PFSK-1 (cell line): ENCODE measurements at regions not wholly inside any gene's neighbourhood (a gene's known extent, or its start where the extent isn't known, plus 50 kb on each side); places are given as distances from the start of the nearest gene placed in this dataset.

Source experiments
- FOXP2 ChIP-seq: optimal IDR thresholded peaks from 2 replicates; pipeline ENCODE3; 2011; ENCODE audit warnings: borderline replicate concordance, control low read depth, inconsistent platforms; ENCODE audit not compliant: insufficient read depth; ENCODE audit errors: extremely low read length, extremely low read depth
- POLR2AphosphoS5 ChIP-seq: IDR thresholded peaks from 2 replicates; pipeline ENCODE4 v1.6.1; 2012; ENCODE audit warnings: low read depth, mild to moderate bottlenecking, control low read depth, low read length, moderate library complexity
- SIN3A ChIP-seq: IDR thresholded peaks from 2 replicates; pipeline ENCODE4 v1.6.1; 2012; ENCODE audit warnings: mild to moderate bottlenecking, low read length, moderate library complexity, borderline replicate concordance; ENCODE audit not compliant: insufficient read depth
- TAF1 ChIP-seq: IDR thresholded peaks from 2 replicates; pipeline ENCODE4 v1.6.1; 2012; ENCODE audit warnings: low read length, control low read depth, borderline replicate concordance; ENCODE audit not compliant: insufficient read depth
- TF ChIP-seq, protein P1 (sequence below), 2 experiments: IDR thresholded peaks; 2 replicates each; pipeline versions ENCODE4 v1.6.1 to v1.8.0; 2011 to 2012; ENCODE audit warnings: low read depth in 2 of 2, low read length in 2 of 2, control low read depth in 1 of 2, inconsistent platforms in 1 of 2, mild to moderate bottlenecking in 1 of 2, moderate library complexity in 1 of 2; ENCODE audit not compliant: insufficient read depth in 1 of 2

- TF ChIP-seq POLR2AphosphoS5 (no peak), TAF1 (no peak), SIN3A (no peak), FOXP2 (no peak)
- TF ChIP-seq, protein P1, sequence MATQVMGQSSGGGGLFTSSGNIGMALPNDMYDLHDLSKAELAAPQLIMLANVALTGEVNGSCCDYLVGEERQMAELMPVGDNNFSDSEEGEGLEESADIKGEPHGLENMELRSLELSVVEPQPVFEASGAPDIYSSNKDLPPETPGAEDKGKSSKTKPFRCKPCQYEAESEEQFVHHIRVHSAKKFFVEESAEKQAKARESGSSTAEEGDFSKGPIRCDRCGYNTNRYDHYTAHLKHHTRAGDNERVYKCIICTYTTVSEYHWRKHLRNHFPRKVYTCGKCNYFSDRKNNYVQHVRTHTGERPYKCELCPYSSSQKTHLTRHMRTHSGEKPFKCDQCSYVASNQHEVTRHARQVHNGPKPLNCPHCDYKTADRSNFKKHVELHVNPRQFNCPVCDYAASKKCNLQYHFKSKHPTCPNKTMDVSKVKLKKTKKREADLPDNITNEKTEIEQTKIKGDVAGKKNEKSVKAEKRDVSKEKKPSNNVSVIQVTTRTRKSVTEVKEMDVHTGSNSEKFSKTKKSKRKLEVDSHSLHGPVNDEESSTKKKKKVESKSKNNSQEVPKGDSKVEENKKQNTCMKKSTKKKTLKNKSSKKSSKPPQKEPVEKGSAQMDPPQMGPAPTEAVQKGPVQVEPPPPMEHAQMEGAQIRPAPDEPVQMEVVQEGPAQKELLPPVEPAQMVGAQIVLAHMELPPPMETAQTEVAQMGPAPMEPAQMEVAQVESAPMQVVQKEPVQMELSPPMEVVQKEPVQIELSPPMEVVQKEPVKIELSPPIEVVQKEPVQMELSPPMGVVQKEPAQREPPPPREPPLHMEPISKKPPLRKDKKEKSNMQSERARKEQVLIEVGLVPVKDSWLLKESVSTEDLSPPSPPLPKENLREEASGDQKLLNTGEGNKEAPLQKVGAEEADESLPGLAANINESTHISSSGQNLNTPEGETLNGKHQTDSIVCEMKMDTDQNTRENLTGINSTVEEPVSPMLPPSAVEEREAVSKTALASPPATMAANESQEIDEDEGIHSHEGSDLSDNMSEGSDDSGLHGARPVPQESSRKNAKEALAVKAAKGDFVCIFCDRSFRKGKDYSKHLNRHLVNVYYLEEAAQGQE (IDR thresholded peaks at IDR 0.05; ENCODE audit: insufficient read depth in 1 of 2, low read depth in 2 of 2, low read length in 2 of 2) = no peak
Observed at GRCh38 chr1:147349533-147349932, 107.0 kb downstream of the CHD1L start.

DNA sequence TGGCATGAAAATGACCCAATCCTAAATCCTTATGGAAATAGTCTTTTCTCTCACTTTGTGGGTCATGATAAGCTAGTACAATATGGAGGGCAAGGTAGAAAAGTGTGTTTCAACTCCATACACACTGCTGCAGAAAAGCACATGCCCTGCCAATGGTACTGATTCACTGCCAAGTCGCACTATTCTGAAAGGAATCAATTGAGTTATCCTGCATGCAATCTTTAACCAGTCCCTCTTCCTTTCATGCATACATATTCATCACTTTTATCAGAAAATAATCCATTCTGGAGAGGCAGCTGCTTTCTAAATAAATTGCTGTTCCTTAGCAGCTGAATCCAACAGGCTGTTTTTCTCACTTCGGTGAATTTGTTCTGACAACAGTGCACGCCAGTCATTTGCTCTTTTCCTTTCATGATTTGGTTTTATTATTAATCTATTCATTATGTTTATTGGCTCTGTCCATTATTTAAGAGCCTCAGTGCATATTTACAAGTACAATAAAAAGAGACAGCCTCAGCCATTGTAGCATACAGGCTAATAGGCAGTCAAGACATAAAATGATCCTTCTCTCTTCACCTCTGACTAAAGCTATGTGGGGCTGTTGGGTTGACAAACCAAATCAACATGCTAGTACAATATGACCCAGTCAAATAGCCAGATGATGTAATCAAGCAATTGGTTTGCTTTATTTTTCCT, 108.8 kb downstream of the CHD1L start:
- TF ChIP-seq SIN3A (no peak), TAF1 (no peak), FOXP2 (no peak), POLR2AphosphoS5 (no peak)
- TF ChIP-seq, protein P1 (IDR thresholded peaks at IDR 0.05; ENCODE audit: insufficient read depth in 1 of 2, low read depth in 2 of 2, low read length in 2 of 2) = no peak

GRCh38 chr1:147377263-147378246, 135.1 kb downstream of the CHD1L start:
- TF ChIP-seq, protein P1 (IDR thresholded peaks at IDR 0.05; ENCODE audit: insufficient read depth in 1 of 2, low read depth in 2 of 2, low read length in 2 of 2) = no peak
- TF ChIP-seq TAF1 (no peak), FOXP2 (no peak), SIN3A (no peak)

GRCh38 chr1:147379889-147380288, 137.4 kb downstream of the CHD1L start:
- no peak for TF ChIP-seq SIN3A

- no peak for TF ChIP-seq POLR2AphosphoS5
- no peak for TF ChIP-seq SIN3A
- no peak for TF ChIP-seq TAF1
- TF ChIP-seq FOXP2 = no peak
- TF ChIP-seq, protein P1 (IDR thresholded peaks at IDR 0.05; ENCODE audit: insufficient read depth in 1 of 2, low read depth in 2 of 2, low read length in 2 of 2) = no peak
Observed at GRCh38 chr1:147384804-147385203, 142.3 kb downstream of the CHD1L start.
